ENCODE measurements at regions not wholly inside any gene's neighbourhood (a gene's known extent, or its start where the extent isn't known, plus 50 kb on each side); places are given as distances from the start of the nearest gene placed in this dataset.

DNA sequence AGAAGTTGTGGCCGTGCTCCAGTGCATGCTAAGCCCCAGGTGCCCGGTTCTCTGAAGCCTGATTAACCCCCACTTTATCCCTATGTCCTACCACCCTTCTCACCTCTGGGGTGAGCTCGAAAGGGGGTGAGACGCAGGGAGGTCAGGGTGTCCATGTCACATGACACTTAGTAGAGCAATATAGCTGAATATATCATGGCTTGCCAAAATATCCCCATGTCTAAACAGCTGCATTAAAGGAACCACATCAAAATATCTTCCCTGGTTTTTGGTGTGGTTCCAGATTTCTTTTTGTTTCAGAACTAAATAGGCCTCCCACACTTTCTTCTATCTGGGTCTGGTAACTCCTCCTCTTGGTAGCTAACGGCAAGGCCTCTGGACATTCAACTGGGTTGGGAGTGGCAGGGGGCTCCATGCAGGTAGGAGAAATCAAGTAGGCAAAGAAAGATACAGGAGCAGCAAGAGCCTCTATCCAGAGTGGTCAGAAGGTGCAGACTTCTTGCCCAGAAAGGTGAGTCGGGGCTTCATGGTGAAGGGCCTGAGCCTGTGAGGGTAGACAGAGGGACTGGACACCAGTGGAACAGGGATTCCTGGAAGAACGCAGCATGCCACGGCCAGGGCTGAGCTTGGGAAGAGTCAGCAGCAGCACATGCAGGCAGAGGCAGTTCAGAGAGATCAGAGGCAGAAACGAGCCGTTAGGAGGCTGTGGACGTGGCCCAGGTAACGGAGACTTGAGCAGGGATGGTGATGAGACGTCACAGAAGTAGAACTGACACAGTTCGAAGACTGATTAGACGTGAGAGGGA lies 202.8 kb upstream of the DIO3 start:
- in situ Hi-C loops (cut with MboI; ENCODE audit: low pct_unique_long_range_greater_than_20kb, low sequenced_read_pairs, unreplicated experiment): no loop called here
- DNase-seq (ENCODE audit: low spot score): no peak
- TF ChIP-seq, protein P1, sequence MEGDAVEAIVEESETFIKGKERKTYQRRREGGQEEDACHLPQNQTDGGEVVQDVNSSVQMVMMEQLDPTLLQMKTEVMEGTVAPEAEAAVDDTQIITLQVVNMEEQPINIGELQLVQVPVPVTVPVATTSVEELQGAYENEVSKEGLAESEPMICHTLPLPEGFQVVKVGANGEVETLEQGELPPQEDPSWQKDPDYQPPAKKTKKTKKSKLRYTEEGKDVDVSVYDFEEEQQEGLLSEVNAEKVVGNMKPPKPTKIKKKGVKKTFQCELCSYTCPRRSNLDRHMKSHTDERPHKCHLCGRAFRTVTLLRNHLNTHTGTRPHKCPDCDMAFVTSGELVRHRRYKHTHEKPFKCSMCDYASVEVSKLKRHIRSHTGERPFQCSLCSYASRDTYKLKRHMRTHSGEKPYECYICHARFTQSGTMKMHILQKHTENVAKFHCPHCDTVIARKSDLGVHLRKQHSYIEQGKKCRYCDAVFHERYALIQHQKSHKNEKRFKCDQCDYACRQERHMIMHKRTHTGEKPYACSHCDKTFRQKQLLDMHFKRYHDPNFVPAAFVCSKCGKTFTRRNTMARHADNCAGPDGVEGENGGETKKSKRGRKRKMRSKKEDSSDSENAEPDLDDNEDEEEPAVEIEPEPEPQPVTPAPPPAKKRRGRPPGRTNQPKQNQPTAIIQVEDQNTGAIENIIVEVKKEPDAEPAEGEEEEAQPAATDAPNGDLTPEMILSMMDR (IDR thresholded peaks at IDR 0.05; ENCODE audit: extremely low read depth, insufficient read depth, missing control alignments): no peak

DNA sequence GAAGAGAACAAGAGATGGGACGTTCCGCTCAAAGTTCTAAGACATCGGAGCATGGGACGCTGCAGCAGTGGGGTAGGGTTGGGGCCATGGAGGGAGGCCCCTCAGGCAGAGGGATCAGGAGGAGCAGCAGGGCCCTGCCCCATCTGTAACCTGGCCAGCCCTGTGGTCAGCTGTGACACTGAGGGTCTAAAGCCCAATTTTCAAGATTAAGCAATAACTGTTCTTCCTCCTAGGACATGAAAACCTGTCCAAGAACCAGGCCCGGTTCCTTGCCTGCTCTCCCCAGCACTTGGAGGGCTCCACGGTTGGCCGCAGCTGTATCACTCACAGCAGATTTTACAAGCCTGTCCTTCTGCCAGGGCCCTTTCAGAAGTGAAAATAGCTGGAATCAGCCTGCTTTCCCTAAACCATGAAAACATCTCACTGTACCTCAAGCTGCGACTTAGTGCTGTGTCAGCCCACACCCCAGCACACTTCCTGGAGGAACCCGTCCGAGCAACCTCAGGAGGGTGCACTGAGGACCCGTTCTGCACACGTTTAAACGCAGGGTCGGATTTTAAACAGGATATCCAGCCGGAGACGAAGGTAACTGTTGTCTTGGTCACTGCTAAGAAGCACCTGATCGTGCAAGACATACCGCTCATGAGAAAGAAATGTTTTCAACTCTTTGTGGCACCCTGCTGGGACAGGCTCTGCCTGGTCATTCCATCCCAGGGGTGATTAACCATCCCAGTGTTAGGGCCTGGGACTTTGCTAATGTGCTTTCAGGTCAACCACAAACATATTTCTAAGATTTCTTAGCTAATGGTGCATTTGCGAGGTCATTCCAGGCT lies 201.9 kb upstream of the DIO3 start:
- TF ChIP-seq, protein P1 (IDR thresholded peaks at IDR 0.05; ENCODE audit: extremely low read depth, insufficient read depth, missing control alignments): no peak
- in situ Hi-C loops (cut with MboI; ENCODE audit: low pct_unique_long_range_greater_than_20kb, low sequenced_read_pairs, unreplicated experiment): no loop called here
- no peak for DNase-seq (ENCODE audit: low spot score)

DNA sequence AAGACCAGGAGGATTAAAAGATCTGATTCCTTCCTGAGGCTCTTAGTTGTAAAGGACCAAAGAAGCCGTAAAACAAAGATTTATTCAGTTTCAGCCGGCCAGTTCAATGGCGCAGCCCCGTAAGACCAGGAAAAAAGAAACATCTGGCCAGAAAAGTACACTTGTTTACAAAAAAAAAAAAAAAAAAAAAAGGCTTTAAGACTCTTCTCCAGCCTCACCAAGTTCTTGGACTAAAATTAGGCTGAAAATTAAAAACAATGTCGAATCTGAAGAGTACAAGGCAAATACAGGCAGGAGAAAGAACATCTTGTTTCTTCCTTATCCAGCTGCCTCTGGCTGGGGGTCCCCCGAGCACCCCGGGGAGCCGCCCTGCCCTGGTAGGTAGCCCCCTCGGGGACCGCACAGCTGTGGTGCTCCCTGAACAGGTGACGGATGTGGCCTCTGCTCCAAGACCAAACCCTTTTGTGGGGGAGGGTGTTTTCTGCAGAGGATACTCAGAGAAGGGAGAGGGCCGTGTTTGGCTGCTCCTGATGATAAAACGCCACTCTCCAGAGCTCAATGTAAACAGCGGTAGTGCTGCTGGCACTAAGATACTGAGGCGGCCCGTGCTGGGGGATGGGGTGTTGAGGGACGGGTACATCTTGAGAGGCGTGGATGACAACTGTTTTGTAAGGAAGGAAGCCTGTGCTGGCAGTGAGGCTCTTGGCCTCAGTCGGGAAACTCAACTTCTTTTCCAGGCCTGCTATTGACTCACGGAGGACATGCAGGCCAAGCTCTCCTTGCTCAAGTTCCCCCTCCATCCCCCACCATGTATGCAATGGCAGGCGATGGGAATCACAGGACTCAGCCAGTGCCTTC lies 201.0 kb upstream of the DIO3 start:
- no peak for DNase-seq (ENCODE audit: low spot score)

DNA sequence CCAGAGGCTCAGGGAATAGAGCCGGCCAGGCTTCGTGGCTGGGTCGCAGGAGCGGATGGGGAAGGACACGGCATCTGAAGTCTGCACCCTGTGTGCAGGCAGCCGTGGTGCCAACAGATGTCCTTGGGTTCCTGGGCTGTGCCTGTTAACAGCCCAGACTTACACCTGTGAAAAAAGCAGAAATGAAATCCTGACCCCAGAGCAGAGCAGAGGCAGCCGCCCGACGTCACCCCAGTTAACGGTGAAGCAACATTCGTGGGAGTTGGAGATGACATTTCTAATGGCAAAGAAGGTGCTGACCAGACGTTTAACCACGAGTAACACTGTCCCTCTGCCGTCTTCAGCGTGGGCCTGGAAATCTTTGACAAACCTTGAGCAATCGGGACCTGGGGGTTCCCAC lies 200.3 kb upstream of the DIO3 start:
- no peak for DNase-seq (ENCODE audit: low spot score)
- TF ChIP-seq, protein P1 (IDR thresholded peaks at IDR 0.05; ENCODE audit: extremely low read depth, insufficient read depth, missing control alignments): no peak
- in situ Hi-C loops (cut with MboI; ENCODE audit: low pct_unique_long_range_greater_than_20kb, low sequenced_read_pairs, unreplicated experiment): no loop called here

More for the DNA sequence above, 201.0 kb upstream of the DIO3 start:
- TF ChIP-seq, protein P1 (IDR thresholded peaks at IDR 0.05; ENCODE audit: extremely low read depth, insufficient read depth, missing control alignments): no peak
- in situ Hi-C loops (cut with MboI; ENCODE audit: low pct_unique_long_range_greater_than_20kb, low sequenced_read_pairs, unreplicated experiment): no loop called here

DNA sequence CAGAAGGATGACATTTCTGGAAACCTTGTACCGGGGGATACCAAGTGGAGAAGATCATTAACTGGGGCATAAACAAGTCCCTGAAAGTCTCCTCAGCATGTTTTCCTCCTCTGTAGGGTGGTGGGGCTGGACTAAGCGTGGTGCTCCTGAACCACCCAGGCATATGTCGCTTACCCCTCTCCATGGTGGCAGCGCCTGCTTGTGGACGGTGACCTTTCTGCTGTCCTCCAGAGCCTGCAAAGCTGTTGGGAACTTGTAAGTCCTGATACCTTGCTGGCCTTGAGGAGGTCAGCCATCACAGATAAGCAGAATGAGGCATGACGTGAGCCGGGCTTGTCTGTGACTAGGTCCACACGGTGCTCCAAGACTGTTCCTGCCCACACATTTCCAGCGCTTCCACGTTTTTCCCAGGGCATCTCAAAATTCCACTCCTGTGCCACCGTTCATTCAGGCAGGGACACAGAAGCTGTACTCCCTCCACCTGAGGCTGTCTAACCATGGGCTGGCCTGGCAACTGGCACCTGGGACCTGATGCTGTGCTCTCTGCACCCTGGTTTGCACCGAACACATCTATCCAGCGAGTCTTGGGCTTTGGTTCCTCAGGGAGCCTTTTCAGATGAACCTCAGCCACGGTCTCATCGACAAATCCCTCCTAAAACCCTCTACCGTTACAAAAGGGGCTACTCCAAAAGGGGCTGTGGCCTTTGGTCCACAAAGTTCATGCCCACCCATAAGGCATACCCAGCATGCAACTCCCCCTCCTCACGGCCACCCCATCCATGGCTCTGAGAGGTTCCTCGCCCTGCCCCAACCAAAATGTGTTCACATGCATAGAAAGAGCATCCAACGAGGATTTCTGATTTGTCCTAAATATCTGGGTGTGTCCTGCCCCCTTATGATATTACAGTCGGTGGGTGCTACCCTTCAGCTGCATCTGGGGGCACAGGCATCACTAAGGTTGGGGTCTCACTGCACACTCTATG lies 199.6 kb upstream of the DIO3 start:
- TF ChIP-seq, protein P1 (IDR thresholded peaks at IDR 0.05; ENCODE audit: extremely low read depth, insufficient read depth, missing control alignments): no peak
- in situ Hi-C loops (cut with MboI; ENCODE audit: low pct_unique_long_range_greater_than_20kb, low sequenced_read_pairs, unreplicated experiment): no loop called here
- DNase-seq (ENCODE audit: low spot score): no peak
